ENCODE measurements at regions not wholly inside any gene's neighbourhood (a gene's known extent, or its start where the extent isn't known, plus 50 kb on each side); places are given as distances from the start of the nearest gene placed in this dataset.

GRCh38 chr1:55275941-55276341 is 60.8 kb upstream of the USP24 start:
- TF ChIP-seq POLR2AphosphoS5 (IDR thresholded peaks at IDR 0.05) (no peak), CTCF (IDR thresholded peaks at IDR 0.05) (no peak)

Data from prostate gland (tissue), 2 donors.